HG02678 (cell line): ENCODE measurements at regions not wholly inside any gene's neighbourhood (a gene's known extent, or its start where the extent isn't known, plus 50 kb on each side); places are given as distances from the start of the nearest gene placed in this dataset.
"Not testable (repeated sequence)": the region's sequence is repeated elsewhere in the genome, so short reads cannot be mapped to it uniquely, and the experiment has no call there.

Experiments used
- ATAC-seq: cut with Tn5 transposase; IDR thresholded peaks from one replicate; pipeline ENCODE4 v1.9.1; 2021; ENCODE audit warnings: mild to moderate bottlenecking, moderate library complexity; ENCODE audit not compliant: unreplicated experiment

GRCh38 chr5:36422952-36423351 lies 121.2 kb upstream of the RANBP3L start:
- no peak for ATAC-seq

GRCh38 chr5:36423578-36424307 lies 122.0 kb upstream of the RANBP3L start:
- no peak for ATAC-seq

- ATAC-seq: not testable (repeated sequence)
Observed at GRCh38 chr5:36426070-36426469, 124.4 kb upstream of the RANBP3L start.

DNA sequence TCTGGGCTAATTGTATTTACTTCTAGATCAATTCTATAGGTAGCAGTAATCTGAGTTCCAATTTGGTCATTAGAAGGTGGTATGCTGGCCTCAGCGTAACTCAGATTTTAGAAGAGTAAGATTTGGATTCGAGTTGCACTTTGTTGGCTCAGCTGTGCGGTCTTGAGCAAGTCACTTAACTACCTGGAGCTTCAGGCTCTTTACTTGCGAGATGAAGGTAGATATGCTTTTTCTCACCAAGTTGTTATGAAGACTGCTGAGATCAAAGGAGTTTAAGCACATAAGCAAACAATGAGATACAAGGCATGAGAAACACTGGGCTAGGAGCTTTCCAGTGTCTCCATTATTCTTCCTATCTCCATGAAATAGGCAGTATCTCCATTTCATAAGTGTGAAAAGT lies 133.8 kb upstream of the RANBP3L start:
- ATAC-seq: no peak

- no peak for ATAC-seq
Observed at GRCh38 chr5:36436306-36436705, 134.6 kb upstream of the RANBP3L start.

DNA sequence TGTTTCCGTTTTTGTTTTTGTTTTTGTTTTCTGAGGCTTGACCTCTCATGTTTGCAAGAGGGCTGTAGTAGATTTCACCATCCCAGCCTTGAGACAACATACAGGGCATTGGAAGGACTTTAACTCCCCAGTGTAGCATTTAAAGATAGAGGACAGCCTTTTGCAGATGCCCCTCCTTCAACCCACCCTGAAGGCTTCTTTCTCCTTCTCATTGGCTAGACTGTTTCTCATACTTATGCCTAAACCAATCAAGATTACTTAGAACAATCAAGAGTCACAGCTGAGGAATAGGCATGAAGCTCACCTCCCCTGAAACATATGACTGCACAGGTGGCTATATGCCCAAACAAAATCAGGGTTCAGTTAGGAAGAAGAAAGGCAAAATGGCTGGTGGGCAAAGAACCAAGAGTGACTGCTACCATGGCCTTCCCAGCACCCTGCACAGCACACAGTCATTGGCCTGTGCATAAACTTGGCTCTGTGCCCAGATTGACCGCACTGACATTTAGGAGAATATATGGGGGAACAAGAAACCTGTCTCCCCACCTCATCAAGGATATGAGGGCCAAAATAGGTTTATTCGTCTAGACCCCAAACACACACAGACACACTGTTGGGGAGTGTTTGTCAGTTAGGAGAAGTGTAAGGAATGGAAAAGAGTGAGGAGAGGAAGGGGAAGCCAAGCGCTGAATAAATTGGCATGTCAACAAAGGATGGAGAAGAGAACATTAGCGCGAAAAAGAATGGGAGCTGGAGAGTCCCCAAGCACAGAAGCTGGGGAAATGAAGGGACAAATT lies 137.3 kb upstream of the RANBP3L start:
- no peak for ATAC-seq

GRCh38 chr5:36440300-36440699 lies 138.6 kb upstream of the RANBP3L start:
- ATAC-seq: no peak

- ATAC-seq: no peak
Observed at GRCh38 chr5:36441280-36441679, 139.6 kb upstream of the RANBP3L start.

DNA sequence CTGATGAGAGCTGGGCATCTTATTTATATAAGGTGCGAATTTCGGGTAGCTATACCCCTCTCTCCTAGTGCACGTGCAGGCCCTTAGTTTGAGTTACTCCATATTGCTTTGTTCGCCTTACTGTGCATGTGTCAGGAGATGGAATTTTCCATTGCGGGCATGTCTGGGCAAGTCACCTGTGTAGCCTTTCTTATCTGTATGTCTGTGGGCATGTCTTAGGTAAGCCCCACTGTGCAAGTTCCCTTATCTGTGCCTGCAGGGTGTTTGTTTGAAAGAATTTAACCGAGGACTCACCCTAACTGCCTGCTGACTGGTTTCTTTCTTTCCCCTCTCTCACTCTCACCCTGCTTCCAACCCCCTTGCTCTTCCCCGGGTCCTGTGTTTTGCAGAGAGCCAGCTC lies 140.7 kb upstream of the RANBP3L start:
- no peak for ATAC-seq

DNA sequence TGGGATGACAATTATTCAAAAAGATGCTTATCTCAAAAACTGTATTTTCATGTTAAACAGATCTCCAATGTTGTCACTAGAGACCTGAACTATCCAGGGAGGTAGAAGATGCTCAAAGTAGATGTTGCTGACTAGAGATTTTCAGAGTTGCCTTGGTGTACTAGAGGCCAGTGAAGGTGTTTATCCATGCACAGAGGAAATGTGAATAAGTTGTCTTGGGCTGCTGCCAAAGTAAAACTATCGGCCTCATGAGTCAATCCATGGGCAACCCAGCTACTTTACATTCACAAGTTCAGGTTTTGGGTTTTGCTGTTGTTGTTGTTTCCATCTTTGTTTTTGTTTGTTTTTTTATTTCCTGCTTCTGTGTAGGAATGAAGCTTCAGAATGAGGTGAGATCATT lies 141.1 kb upstream of the RANBP3L start:
- ATAC-seq: no peak

GRCh38 chr5:36443941-36444340 lies 142.2 kb upstream of the RANBP3L start:
- ATAC-seq: no peak

DNA sequence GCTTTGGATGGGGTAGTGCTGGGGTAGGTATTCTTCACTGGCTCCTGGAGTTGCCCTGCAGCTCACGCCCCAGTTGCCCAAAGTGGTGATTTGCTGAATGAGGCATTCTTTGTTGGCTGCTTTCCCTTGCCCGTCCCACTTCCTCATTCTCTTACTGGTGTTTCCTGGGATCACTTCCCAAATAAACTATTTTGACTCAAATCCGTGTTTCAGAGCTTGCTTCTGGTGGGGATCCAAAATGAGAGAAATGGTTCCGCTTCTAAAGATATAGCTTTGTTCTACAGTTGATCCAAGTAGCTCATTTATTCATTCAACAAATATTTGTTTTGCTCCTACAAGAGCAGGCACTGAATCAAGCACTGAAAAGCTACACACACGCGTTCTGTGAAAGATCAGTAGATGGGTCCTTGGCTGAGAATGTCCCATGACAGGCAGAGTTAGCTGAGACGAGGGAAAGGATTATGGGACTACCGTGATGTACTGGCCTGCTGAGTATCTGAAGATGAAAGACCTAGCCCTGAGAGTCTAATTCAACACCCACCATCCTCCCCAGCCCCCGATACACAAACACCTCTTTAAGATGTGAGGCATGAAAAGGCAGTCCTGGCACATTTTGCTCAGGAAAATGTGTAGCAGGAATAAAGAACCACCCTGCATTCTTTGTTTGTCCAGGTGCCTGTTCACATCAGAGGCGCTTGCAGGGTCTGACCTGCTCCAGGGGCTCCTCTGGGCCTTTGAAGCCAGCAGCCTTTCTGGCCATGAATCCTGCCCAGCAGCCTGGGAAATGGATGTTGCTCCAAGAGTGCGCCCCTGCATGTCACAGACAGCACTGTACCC lies 143.1 kb upstream of the RANBP3L start:
- no peak for ATAC-seq

- ATAC-seq: no peak
Observed at GRCh38 chr5:36447776-36448175, 146.1 kb upstream of the RANBP3L start.

GRCh38 chr5:36450229-36451014 lies 148.7 kb upstream of the RANBP3L start:
- ATAC-seq: no peak

GRCh38 chr5:36452424-36453006 lies 150.8 kb upstream of the RANBP3L start:
- no peak for ATAC-seq

GRCh38 chr5:36457511-36458270 lies 148.7 kb upstream of the SLC1A3 start:
- ATAC-seq: no peak

- ATAC-seq: no peak
Observed at GRCh38 chr5:36458746-36459145, 147.7 kb upstream of the SLC1A3 start.

GRCh38 chr5:36459176-36460135 lies 146.9 kb upstream of the SLC1A3 start:
- ATAC-seq: no peak
